Fibroblast of lung (primary cell): ENCODE measurements at regions not wholly inside any gene's neighbourhood (a gene's known extent, or its start where the extent isn't known, plus 50 kb on each side); places are given as distances from the start of the nearest gene placed in this dataset.
"Not testable (repeated sequence)": the region's sequence is repeated elsewhere in the genome, so short reads cannot be mapped to it uniquely, and the experiment has no call there.

Experiments
- DNase-seq, 2 donors: peaks; one replicate each; pipeline versions ENCODE4 v3.0.0 to v3.0.0-alpha.2; 2010; ENCODE audit warnings: low read depth in 2 of 2
- H2AFZ ChIP-seq: 2 replicates; pipeline ENCODE4 v1.5.1; 2012; ENCODE audit warnings: low read length, control low read depth, inconsistent platforms
- H3K27ac ChIP-seq: 2 replicates; pipeline ENCODE4 v1.5.1; 2011; ENCODE audit warnings: low read length, control low read depth; ENCODE audit not compliant: insufficient read depth
- H3K27me3 ChIP-seq: 2 replicates; pipeline ENCODE4 v1.5.1; 2011; ENCODE audit warnings: mild to moderate bottlenecking, low read length; ENCODE audit not compliant: control insufficient read depth, insufficient read depth
- H3K36me3 ChIP-seq: 2 replicates; pipeline ENCODE4 v1.5.1; 2011; ENCODE audit warnings: low read length; ENCODE audit not compliant: control insufficient read depth, insufficient read depth
- H3K4me1 ChIP-seq: 2 replicates; pipeline ENCODE4 v1.5.1; 2011; ENCODE audit warnings: low read length; ENCODE audit not compliant: control insufficient read depth, insufficient read depth; ENCODE audit errors: extremely low read depth
- H3K4me2 ChIP-seq: 2 replicates; pipeline ENCODE4 v1.5.1; 2011; ENCODE audit warnings: low read length, control low read depth; ENCODE audit not compliant: insufficient read depth; ENCODE audit errors: extremely low read depth
- H3K4me3 ChIP-seq, 4 experiments: fragments of 200-600 bp in 1 of 4; sonication (generic) in 1 of 4; replicated peaks in 1 of 4; 2 replicates each; pipeline ENCODE4 v1.5.1; 2011 to 2016; ENCODE audit warnings: low read length in 4 of 4, low read depth in 3 of 4, mild to moderate bottlenecking in 3 of 4, control low read depth in 2 of 4, inconsistent platforms in 1 of 4, mixed read lengths in 1 of 4; ENCODE audit not compliant: insufficient read depth in 1 of 4; ENCODE audit errors: control extremely low read depth in 1 of 4
- H3K79me2 ChIP-seq: 2 replicates; pipeline ENCODE4 v1.5.1; 2012; ENCODE audit warnings: mild to moderate bottlenecking, low read length, inconsistent platforms; ENCODE audit not compliant: control insufficient read depth, insufficient read depth
- H3K9ac ChIP-seq: 2 replicates; pipeline ENCODE4 v1.5.1; 2011; ENCODE audit warnings: mild to moderate bottlenecking, low read length, control low read depth; ENCODE audit not compliant: insufficient read depth
- H3K9me3 ChIP-seq: 2 replicates; pipeline ENCODE4 v1.5.1; 2012; ENCODE audit warnings: low read depth, low read length; ENCODE audit not compliant: control insufficient read depth, insufficient read depth
- H4K20me1 ChIP-seq: 2 replicates; pipeline ENCODE4 v1.5.1; 2011; ENCODE audit warnings: low read length; ENCODE audit not compliant: control insufficient read depth, insufficient read depth; ENCODE audit errors: extremely low read depth
- CTCF ChIP-seq, 2 donors: IDR thresholded peaks in 1 of 2; conservative IDR thresholded peaks in 1 of 2; 1 replicate in 1 of 2; 2 replicates in 1 of 2; pipeline ENCODE4 v1.5.1; 2011 to 2012; ENCODE audit warnings: low read length in 2 of 2, control low read depth in 1 of 2, inconsistent platforms in 1 of 2, low read depth in 1 of 2, mild to moderate bottlenecking in 1 of 2
- EZH2 ChIP-seq: IDR thresholded peaks from 2 replicates; pipeline ENCODE4 v1.5.1; 2012; ENCODE audit warnings: low read length, control low read depth, mild to moderate bottlenecking; ENCODE audit errors: missing control alignments

DNA sequence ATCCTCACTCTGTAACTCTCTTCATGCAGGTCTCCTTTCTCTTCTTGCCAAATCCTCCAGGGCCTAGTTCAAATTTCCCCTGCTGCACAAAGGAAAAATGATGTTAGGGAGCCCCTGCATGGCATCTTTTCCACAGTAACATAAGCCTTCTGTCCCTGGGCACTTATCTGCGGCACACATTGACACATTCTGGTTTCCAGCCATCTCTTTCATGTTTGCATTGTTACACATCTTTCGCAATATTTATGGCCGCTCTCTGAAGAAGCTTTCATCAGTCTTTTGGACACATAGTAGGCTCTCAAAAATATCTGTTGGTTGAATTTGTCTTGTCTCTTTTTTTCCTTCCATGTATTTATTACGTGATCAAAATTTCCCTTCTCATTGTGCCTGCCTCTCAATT, 1806.1 kb upstream of the PIK3C3 start:
- no peaks in the 10 kb centered on the region for H3K9me3 ChIP-seq
- no peaks in the 10 kb centered on the region for H3K36me3 ChIP-seq
- TF ChIP-seq CTCF (conservative IDR thresholded peaks at IDR 0.05 in 1 of 2, IDR thresholded peaks at IDR 0.05 in 1 of 2; ENCODE audit: low read depth in 1 of 2, low read length in 2 of 2) (no peak), EZH2 (no peak)
- H2AFZ ChIP-seq, result no peak overlapping the region
- no peak overlapping the region for H3K27ac ChIP-seq
- no peaks in the 10 kb centered on the region for H3K4me1 ChIP-seq
- H3K27me3 ChIP-seq, result no peaks in the 10 kb centered on the region
- H4K20me1 ChIP-seq, result no peaks in the 10 kb centered on the region
- H3K9ac ChIP-seq, result no peak overlapping the region
- no peaks in the 10 kb centered on the region for H3K79me2 ChIP-seq
- no peak for DNase-seq
- no peak overlapping the region for H3K4me2 ChIP-seq
- H3K4me3 ChIP-seq, result no peak overlapping the region

DNA sequence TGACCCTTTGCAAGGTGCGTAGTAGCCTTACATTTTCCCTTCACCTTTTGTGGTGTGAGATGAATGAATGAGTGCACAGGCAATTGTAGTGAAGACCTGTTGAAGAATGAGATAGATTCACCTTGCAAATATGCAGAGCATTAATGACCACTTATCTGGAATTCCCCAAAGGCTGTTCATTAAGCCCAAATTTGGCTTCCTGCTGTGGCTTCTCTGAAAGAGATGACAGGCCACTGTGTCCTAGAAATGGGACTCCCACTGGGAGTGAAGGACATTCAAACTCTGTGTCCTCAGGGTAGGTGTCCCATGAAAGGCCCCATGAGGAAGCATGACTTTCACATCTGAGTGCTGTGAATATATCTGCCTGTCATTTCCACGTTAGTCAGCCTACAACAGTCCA, 1821.8 kb upstream of the PIK3C3 start:
- DNase-seq, result no peak
- no peak overlapping the region for H2AFZ ChIP-seq
- no peak overlapping the region for H3K9ac ChIP-seq
- TF ChIP-seq CTCF (conservative IDR thresholded peaks at IDR 0.05 in 1 of 2, IDR thresholded peaks at IDR 0.05 in 1 of 2; ENCODE audit: low read depth in 1 of 2, low read length in 2 of 2) (no peak), EZH2 (no peak)
- H3K79me2 ChIP-seq, result no peaks in the 10 kb centered on the region
- H3K36me3 ChIP-seq, result no peaks in the 10 kb centered on the region
- no peak overlapping the region for H3K27ac ChIP-seq
- no peaks in the 10 kb centered on the region for H3K4me1 ChIP-seq
- H3K4me3 ChIP-seq, result no peak overlapping the region
- H3K4me2 ChIP-seq, result no peak overlapping the region
- H4K20me1 ChIP-seq, result no peaks in the 10 kb centered on the region
- no peaks in the 10 kb centered on the region for H3K27me3 ChIP-seq
- no peaks in the 10 kb centered on the region for H3K9me3 ChIP-seq

GRCh38 chr18:40132438-40132837, 1822.6 kb upstream of the PIK3C3 start:
- DNase-seq, H3K27me3 ChIP-seq, H3K9ac ChIP-seq, H3K27ac ChIP-seq, H3K79me2 ChIP-seq, H3K9me3 ChIP-seq, H4K20me1 ChIP-seq, H3K4me2 ChIP-seq, H3K4me3 ChIP-seq, H2AFZ ChIP-seq, H3K36me3 ChIP-seq, H3K4me1 ChIP-seq: not testable (repeated sequence)

DNA sequence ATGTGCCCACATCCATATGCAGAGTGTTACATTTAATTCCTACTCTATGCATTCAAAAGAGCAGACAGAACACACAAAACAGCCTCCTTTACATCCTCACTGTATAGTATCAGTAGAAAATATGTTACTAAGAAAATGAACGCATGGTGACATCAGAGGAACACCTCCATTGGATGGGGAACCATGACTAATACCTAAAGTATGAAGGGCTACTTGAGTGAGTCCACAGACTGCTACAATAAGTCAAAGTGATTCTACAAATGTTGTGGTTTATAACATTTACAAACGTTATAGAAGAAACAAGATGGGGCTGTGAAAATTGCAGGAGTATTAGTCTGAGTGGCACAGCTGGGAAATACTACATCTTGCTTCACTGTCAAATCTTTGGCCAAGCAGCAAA, 1830.9 kb upstream of the PIK3C3 start:
- Histone ChIP-seq H3K36me3 (no peaks in the 10 kb centered on the region), H3K27ac (no peak overlapping the region), H3K4me2 (no peak overlapping the region), H3K9me3 (no peaks in the 10 kb centered on the region), H3K27me3 (no peaks in the 10 kb centered on the region), H3K79me2 (no peaks in the 10 kb centered on the region), H3K4me1 (no peaks in the 10 kb centered on the region), H3K9ac (no peak overlapping the region), H3K4me3 (no peak overlapping the region), H4K20me1 (no peaks in the 10 kb centered on the region), H2AFZ (no peak overlapping the region)
- TF ChIP-seq CTCF (conservative IDR thresholded peaks at IDR 0.05 in 1 of 2, IDR thresholded peaks at IDR 0.05 in 1 of 2; ENCODE audit: low read depth in 1 of 2, low read length in 2 of 2), result no peak
- no peak for TF ChIP-seq EZH2
- DNase-seq, result peak; percentile 78
